Activated effector memory CD4-positive, alpha-beta T cell treated with Interleukin-2 at 50 U/mL for 16 hours (primary cell): ENCODE measurements at regions not wholly inside any gene's neighbourhood (a gene's known extent, or its start where the extent isn't known, plus 50 kb on each side); places are given as distances from the start of the nearest gene placed in this dataset.
"Not testable (repeated sequence)": the region's sequence is repeated elsewhere in the genome, so short reads cannot be mapped to it uniquely, and the experiment has no call there.

Experiments
- DNase-seq: peaks from one replicate; pipeline ENCODE4 v3.0.0-alpha.2; 2020

DNA sequence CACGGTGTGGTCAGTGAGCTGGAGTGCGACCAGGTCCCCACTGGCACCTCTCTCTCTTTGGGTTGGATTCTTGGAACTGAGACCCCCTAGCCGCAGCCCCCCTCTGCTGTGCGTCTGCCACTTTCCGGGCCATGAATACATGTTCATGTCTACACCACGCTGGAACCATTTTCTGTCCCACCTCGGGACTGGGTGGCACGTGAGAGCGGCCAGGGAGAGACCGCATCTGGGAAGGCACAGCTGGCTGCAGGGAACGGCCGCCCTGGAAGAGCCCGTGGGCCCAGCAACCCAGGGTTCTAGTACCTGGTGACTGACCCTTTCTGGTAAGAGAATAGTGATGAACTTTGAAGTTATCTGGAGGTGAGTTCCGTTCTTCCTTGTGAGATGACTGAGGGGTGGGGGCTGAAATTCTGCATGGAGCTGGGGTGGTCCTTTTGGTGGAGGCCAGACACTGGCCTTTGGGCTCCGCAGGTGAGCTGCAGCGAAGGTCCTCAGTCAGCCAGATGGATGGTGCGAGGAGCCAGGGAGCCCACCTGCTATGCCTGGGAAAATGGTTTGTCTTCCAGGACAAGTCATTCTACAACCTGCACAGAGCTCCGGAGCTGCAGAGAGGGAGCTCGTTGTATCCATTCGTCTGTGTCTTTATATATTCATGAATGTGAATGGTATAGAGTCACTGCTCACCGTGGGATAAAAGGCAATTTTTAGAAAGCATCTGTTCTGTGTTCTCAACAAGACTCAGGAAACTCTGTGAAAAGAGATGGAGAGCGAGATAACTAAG lies 223.5 kb downstream of the NDUFA10 start:
- no peak for DNase-seq

- no peak for DNase-seq
Observed at GRCh38 chr2:239800785-239801386, 224.3 kb downstream of the NDUFA10 start.

DNA sequence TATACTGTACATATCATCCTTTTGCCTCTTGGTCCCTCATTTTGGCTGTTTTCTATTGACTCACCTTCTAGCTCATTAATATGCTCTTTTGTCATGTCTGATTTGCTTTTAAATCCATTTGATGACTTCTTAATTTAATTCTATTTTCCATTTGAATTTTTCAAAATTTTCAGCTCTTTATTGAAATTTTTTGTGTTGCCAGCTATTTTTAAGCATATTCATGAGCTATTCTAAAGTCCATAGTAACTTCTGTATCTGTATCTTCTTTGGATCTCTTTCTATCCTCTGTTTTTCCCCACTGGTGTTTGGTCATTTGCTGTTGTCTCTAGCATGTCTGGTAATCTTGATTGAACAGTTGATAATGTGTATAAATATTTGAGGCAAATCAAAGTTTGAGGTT lies 227.8 kb downstream of the NDUFA10 start:
- no peak for DNase-seq

- not testable (repeated sequence) for DNase-seq
Observed at GRCh38 chr2:239795761-239796160, 229.4 kb downstream of the NDUFA10 start.

DNA sequence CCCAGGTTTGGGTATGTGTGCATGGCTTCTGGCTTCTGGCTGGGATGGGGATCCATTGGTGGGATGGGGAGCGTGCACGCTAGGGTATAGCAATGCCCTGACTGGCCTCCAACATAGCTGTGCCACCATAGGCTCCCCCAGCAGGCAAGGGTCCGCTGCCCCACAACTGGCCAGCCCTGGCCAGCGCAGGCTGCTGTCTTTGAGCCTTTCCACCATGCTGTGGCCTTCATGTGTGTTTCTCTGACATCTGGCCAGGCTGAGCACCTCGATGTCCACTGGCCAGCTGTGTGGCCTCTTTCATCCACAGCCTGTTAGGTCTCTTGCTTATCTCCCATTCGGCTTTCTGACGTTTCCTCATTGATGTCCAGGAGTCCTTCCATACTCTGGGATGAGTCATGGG lies 231.3 kb downstream of the NDUFA10 start:
- no peak for DNase-seq

- DNase-seq: no peak
Observed at GRCh38 chr2:239793086-239793485, 232.1 kb downstream of the NDUFA10 start.

DNA sequence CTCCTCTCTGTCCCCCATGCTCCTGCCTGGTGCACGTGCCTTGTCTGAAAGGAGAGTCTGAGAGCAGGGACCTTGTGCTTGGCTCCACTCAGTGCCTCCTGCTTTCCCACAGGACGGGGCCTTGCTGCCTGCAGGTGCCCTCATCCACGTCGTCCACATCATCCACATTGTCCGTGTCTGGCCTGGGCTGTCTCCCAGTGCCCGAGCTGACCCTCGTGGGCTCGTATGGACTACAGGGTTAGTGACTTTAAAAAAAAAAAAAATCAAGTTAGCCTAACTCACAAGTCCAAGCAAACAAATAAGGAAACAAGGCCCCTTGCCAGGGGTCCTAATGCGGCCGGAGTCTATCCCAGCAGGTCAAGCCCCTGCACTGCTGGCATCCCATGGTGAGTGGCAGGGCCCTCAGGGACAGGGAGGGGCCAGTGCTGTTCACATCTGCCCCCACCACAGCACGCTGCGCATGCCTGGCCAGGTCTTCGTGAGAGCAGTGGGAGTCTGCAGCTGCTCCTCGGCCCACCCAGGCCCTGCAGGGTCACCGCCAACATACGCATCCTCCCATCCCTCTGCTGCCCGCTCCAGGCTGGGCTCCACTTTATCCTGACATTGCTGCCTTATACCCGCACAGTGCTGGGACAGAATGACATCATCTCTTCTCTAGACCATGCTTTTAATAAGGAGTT lies 232.6 kb downstream of the NDUFA10 start:
- DNase-seq: no peak

GRCh38 chr2:239791526-239792404 lies 233.4 kb downstream of the NDUFA10 start:
- no peak for DNase-seq

DNA sequence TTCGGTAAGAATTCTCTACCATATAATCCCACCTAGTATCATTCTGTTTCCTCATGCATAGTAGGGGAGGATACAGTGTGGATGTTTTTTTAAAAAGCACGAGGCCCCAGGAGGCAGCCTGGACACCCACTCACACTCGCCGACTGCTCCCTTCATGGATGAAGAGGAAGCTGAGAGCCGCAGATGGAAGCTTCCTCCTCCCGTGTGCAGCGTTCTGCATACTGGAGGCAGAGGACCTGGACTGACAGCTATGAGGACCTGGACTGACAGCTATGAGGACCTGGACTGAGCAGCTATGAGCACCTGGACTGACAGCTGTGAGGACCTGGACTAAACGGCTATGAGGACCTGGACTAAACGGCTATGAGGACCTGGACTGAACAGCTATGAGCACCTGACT lies 234.4 kb downstream of the NDUFA10 start:
- DNase-seq: no peak

GRCh38 chr2:239790313-239790712 lies 234.8 kb downstream of the NDUFA10 start:
- no peak for DNase-seq

GRCh38 chr2:239789711-239790110 lies 235.4 kb downstream of the NDUFA10 start:
- DNase-seq: no peak

- no peak for DNase-seq
Observed at GRCh38 chr2:239788576-239789098, 236.5 kb downstream of the NDUFA10 start.

DNA sequence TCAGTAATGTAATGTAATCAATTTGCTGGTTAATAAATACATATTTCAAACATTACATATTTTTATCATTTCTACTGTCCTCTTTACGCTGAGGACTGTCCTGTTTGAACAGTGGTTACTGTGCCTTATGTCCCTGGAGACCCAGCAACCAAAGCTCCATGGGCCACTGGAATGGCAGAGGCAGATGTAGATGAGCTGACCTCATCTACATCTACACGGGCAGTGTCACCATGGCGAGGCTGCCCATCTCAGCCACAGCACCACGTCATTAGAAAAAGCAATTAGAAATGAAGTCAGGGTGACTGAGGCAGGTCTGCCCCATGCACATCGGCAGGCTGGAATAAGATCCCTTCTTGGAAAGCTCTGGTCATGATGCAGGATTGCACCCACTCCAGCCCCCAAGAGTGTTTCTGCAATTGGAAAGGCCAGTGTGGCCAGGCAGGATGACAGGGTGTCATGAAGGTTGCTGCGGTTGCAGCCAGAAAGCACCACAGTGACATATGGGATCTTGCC lies 237.5 kb downstream of the NDUFA10 start:
- no peak for DNase-seq

DNA sequence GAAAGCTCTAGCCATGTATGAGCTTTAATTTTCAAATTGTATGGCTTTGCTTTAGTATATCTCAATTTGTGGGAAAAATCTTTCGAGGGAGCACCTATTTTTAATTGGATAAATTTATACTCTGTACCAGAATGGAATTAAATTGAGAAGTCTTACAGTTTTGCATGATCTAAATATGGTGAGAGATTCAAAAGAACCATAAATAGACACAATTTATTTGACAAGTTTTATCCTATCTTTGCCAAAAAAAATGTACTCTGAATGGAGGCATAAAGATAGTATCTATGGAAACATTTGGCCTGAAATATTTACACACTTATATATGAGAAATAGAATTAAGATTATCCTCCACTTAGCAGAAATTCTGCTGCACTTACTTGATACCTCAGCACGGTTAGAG lies 238.4 kb downstream of the NDUFA10 start:
- DNase-seq: no peak

GRCh38 chr2:239781454-239781853 lies 243.7 kb downstream of the NDUFA10 start:
- DNase-seq: no peak

DNA sequence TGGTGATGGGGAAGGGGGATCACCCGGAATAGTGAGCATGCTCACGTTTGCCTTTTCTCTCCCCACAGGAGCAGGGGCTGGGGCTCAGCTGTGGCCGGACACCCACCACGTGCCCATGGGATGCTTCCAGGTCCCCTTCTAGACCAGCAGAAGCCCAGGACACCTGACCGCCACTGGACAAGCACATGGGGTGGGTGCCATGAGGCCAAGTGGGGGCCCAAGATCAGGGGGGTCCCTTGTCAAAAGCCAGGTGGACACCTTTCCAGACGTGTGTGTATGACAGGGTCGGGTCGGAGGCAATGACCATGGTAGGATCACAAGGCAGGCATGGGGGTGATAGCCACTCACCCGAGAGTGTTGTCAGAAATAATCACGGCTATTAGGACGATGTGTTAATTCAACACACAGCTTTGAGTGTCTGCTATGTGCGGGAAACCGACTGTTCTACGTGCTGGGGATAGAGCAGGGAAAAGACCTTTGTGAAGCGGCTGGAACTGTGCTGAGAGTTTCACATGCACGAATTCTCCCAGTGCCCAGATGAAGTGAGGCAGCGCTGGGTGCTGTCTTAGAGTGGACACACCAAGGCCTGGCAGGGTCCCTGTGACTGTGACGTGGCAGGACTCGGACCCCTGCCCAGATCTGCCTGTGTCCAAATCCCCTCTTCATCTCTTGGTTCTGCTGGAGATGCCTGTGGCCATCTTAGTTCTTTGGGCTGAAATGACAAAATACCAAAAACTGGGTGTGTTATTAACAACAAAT lies 244.7 kb downstream of the NDUFA10 start:
- no peak for DNase-seq

DNA sequence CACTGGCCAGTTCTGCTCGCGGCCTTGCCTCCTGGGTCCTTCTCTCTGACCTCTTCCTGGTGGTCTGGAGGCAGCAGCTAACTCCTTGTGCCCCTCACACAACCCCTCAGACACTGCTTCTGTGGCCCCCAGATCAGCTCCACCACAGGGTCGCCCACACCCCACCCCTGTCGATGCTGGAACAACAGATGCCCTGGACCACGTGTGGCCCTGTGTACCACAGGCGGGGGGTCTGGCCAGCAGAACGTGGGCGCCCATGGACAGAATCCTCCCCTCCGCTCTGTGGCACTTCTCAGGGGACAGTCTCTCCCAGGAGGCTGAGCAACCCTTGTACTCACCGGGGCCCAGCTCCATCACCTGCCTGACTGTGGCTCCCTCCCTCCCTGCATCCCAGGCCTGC lies 245.6 kb downstream of the NDUFA10 start:
- no peak for DNase-seq

DNA sequence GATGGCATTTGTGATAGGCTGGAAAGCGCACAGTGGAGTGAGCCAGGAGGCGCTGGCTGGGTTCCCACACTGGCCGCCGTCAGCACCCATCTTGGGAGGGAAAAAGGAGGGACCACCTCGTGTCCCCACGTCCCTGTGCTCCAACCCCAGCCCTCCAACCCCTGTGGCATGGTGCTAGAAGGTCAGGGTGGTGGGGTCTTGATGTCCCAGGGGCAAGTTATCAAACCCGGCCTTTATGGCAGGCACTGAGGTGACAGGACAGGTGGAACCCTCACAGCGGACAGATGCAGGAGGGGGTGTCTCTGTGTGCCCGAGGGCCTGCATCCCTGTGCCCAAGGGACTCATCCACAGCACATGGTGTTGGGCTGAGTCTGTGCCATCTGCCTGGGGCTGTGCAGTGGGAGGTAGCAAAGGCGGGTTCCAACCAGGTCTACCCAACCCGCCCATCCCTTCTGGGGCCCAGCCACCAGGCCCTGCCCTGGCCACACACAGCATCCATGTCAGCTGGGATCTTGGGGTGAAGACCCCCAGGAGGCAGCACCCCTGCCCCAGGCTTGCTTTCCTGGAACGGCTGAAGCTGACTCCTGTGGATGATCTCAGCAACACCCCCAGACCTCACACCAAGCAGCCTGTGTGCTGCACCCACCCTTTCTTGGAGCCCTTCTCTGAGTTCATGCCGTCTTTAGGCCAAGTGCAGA lies 246.1 kb downstream of the NDUFA10 start:
- no peak for DNase-seq

DNA sequence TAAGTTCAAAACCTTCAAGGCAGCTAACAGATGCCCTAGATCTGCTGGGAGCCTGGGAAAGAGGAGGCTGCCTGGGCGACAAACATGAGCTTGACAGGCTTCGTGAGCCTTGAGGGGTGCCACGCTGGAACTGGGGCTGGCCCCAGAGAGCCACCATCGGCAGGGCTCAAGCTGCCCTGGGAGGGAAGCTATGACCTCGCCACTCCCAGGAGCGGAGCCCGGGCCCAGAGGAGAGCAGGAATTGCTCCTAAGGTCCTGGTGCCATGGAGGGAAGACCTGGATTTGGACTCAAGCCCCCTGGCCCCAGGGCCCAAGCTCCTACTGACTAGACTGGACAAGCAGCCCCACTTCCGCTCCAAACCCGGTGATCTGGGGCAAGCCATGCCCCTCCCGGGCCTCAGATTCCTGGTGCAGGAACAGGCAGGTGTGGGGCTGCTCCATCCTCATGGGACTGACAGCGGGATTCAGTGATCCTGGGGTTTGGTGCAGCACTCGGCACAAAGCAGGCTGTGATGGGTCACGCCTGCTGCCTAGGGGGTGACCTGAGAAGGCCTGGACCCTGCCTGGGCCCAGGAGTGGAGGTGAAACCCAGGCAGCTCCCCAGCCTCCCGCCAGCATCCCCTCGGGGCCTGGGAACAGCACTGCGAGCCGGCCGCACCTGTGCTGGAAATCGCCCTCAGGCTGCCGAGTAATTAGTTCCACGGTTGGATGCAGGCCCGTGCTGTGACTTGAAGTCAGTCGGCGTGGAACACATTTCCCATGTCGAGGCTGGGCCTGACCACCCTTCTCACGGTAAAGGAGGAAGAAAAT lies 246.9 kb downstream of the NDUFA10 start:
- no peak for DNase-seq

GRCh38 chr2:239777219-239777618 lies 247.9 kb downstream of the NDUFA10 start:
- no peak for DNase-seq
